ENCODE measurements at regions not wholly inside any gene's neighbourhood (a gene's known extent, or its start where the extent isn't known, plus 50 kb on each side); places are given as distances from the start of the nearest gene placed in this dataset.

- WGBS, 2 experiments (ENCODE audit: extremely low coverage in 1 of 2, insufficient coverage in 1 of 2, insufficient read length in 1 of 2, insufficient replicate concordance in 2 of 2, low coverage in 1 of 2, low lambda C conversion rate in 2 of 2, missing lambda C conversion rate in 1 of 2): 89% methylated on average over 4 of the region's 4 CpGs; no CpG with 5 or more reads in 1 of the 2 experiments
- H4K8ac ChIP-seq (ENCODE audit: extremely low read depth, insufficient read depth, low read length): no peak overlapping the region
- H3K56ac ChIP-seq (replicated peaks; ENCODE audit: insufficient read length, low read depth, low read length): no peak overlapping the region
- no peak overlapping the region for H3K4me2 ChIP-seq (ENCODE audit: insufficient read depth in 1 of 2, low read depth in 2 of 2, low read length in 2 of 2)
- CTCF ChIA-PET (ENCODE audit: partially characterized antibody): interaction anchor here (1.2 kb wide), 1 partner anchor 335 kb away, joined by 3 read pairs; no protein-coding TSS in a partner anchor
- POLR2A ChIA-PET (ENCODE audit: partially characterized antibody): no interaction called here
- FAIRE-seq: no peak
- no peak overlapping the region for H3K9ac ChIP-seq (replicated peaks in 1 of 4; ENCODE audit: extremely low read depth in 1 of 4, low read depth in 3 of 4, low read length in 3 of 4)
- H3K79me2 ChIP-seq (ENCODE audit: control insufficient read depth in 1 of 2, insufficient read depth in 2 of 2, low read length in 2 of 2): no peaks in the 10 kb centered on the region
- no peak overlapping the region for H3K18ac ChIP-seq (ENCODE audit: extremely low read depth, low read length)
- no peak overlapping the region for H3K14ac ChIP-seq (ENCODE audit: insufficient read length)
- no peak overlapping the region for H2BK5ac ChIP-seq (ENCODE audit: low read depth, low read length)
- H2AFZ ChIP-seq (ENCODE audit: low read length): no peak overlapping the region
- no peak for DNase-seq (ENCODE audit: low read depth in 1 of 2, low spot score in 2 of 2)
- H3K4ac ChIP-seq (replicated peaks; ENCODE audit: insufficient read length, low read depth, low read length): no peak overlapping the region
- H3K79me1 ChIP-seq (ENCODE audit: low read depth, low read length): no peaks in the 10 kb centered on the region
- H3K4me3 ChIP-seq (ENCODE audit: extremely low read depth in 1 of 4, insufficient read depth in 2 of 4, low read depth in 3 of 4, low read length in 4 of 4): no peak overlapping the region
- H2BK120ac ChIP-seq (replicated peaks; ENCODE audit: low read depth, low read length): no peak overlapping the region
- no peak overlapping the region for H3K27ac ChIP-seq (ENCODE audit: low read depth, low read length)
- H4K91ac ChIP-seq (replicated peaks; ENCODE audit: insufficient read length, low read length): no peak overlapping the region
- H3K23me2 ChIP-seq (ENCODE audit: low read depth, low read length): no peaks in the 10 kb centered on the region
- H3K27me3 ChIP-seq (replicated peaks in 1 of 4; ENCODE audit: control insufficient read depth in 3 of 4, extremely low read depth in 1 of 4, insufficient read depth in 3 of 4, low read length in 3 of 4): peaks cover 0 to 2% (median 0%) of the 10 kb centered on the region in 4 experiments; a peak in 2 of 7 replicates
- H2BK12ac ChIP-seq (ENCODE audit: low read depth, low read length): no peak overlapping the region
- no peaks in the 10 kb centered on the region for H3K36me3 ChIP-seq (ENCODE audit: control insufficient read depth in 2 of 4, insufficient read depth in 4 of 4, low read length in 3 of 4)
- no peaks in the 10 kb centered on the region for H4K20me1 ChIP-seq (replicated peaks in 1 of 2; ENCODE audit: control insufficient read depth in 1 of 2, insufficient read depth in 2 of 2, low read length in 2 of 2)
- H2BK15ac ChIP-seq (ENCODE audit: low read length): no peak overlapping the region
- TF ChIP-seq EP300 (IDR thresholded peaks at IDR 0.05; ENCODE audit: borderline replicate concordance in 1 of 2, low read depth in 2 of 2, low read length in 2 of 2) (no peak), ASH2L (IDR thresholded peaks at IDR 0.05; ENCODE audit: low read length) (no peak), CEBPB (IDR thresholded peaks at IDR 0.05; ENCODE audit: low read depth, low read length) (0 out of 2 replicates have a peak, but pooled peaks have one; percentile 38)
- no peak overlapping the region for H3K23ac ChIP-seq (ENCODE audit: insufficient read length)
- H4K5ac ChIP-seq (ENCODE audit: insufficient read length, low read depth, low read length): no peak overlapping the region
- no peak overlapping the region for H2BK20ac ChIP-seq (ENCODE audit: low read length)
- H3K9me3 ChIP-seq (ENCODE audit: insufficient read depth in 2 of 2, low read depth in 1 of 2, low read length in 1 of 2): no peaks in the 10 kb centered on the region
- H3K4me1 ChIP-seq (replicated peaks in 1 of 4; ENCODE audit: control insufficient read depth in 3 of 4, insufficient read depth in 4 of 4, low read length in 3 of 4): peaks cover 0 to 3% (median 0%) of the 10 kb centered on the region in 4 experiments; a peak in 2 of 7 replicates
- H2AK5ac ChIP-seq (ENCODE audit: low read depth, low read length): no peak overlapping the region
Observed at GRCh38 chr1:232267837-232268598, 361.9 kb downstream of the SIPA1L2 start.

Measured in H1 (cell line).